ENCODE measurements at regions not wholly inside any gene's neighbourhood (a gene's known extent, or its start where the extent isn't known, plus 50 kb on each side); places are given as distances from the start of the nearest gene placed in this dataset.
A peak's percentile ranks its signal among the peaks of the same experiment; 100 is the strongest.
"Not testable (repeated sequence)": the region's sequence is repeated elsewhere in the genome, so short reads cannot be mapped to it uniquely, and the experiment has no call there.

GRCh38 chr10:121675344-121675743, 77.1 kb upstream of the FGFR2 start:
- Mint-ChIP-seq H3K4me1 (peaks cover under 1% of the 10 kb centered on the region), H3K36me3 (ENCODE audit: low read depth) (no peaks in the 10 kb centered on the region), H3K27me3 (ENCODE audit: low read depth) (peaks cover 71% of the 10 kb centered on the region), H3K27ac (no peak overlapping the region), H3K9me3 (peaks cover 28% of the 10 kb centered on the region), H3K4me3 (no peak overlapping the region)
- no peak for TF ChIP-seq CTCF (IDR thresholded peaks at IDR 0.05; ENCODE audit: unreplicated experiment in 3 of 3)

GRCh38 chr10:121674885-121675284, 76.6 kb upstream of the FGFR2 start:
- H3K4me3 Mint-ChIP-seq: no peak overlapping the region
- peaks cover 70% of the 10 kb centered on the region for H3K27me3 Mint-ChIP-seq (ENCODE audit: low read depth)
- no peaks in the 10 kb centered on the region for H3K36me3 Mint-ChIP-seq (ENCODE audit: low read depth)
- H3K9me3 Mint-ChIP-seq: peaks cover 27% of the 10 kb centered on the region
- H3K4me1 Mint-ChIP-seq: no peaks in the 10 kb centered on the region
- no peak for TF ChIP-seq CTCF (IDR thresholded peaks at IDR 0.05; ENCODE audit: unreplicated experiment in 3 of 3)
- no peak overlapping the region for H3K27ac Mint-ChIP-seq

- no peak overlapping the region for H3K4me3 Mint-ChIP-seq
Observed at GRCh38 chr10:121672733-121673132, 74.5 kb upstream of the FGFR2 start.

GRCh38 chr10:121669840-121670239, 71.6 kb upstream of the FGFR2 start:
- H3K9me3 Mint-ChIP-seq: peaks cover 13% of the 10 kb centered on the region
- peaks cover 26% of the 10 kb centered on the region for H3K4me1 Mint-ChIP-seq
- peaks cover 42% of the 10 kb centered on the region for H3K27me3 Mint-ChIP-seq (ENCODE audit: low read depth)
- H3K36me3 Mint-ChIP-seq (ENCODE audit: low read depth); H3K4me3 Mint-ChIP-seq: not testable (repeated sequence)
- peak overlapping the region in 1 of 3 experiments; percentile 84 for H3K27ac Mint-ChIP-seq

More at GRCh38 chr10:121672733-121673132, 74.5 kb upstream of the FGFR2 start:
- H3K36me3 Mint-ChIP-seq (ENCODE audit: low read depth): no peaks in the 10 kb centered on the region
- TF ChIP-seq CTCF (IDR thresholded peaks at IDR 0.05; ENCODE audit: unreplicated experiment in 3 of 3): no peak
- H3K4me1 Mint-ChIP-seq: peaks cover 20% of the 10 kb centered on the region
- peaks cover 62% of the 10 kb centered on the region for H3K27me3 Mint-ChIP-seq (ENCODE audit: low read depth)
- H3K27ac Mint-ChIP-seq: no peak overlapping the region
- peaks cover 17% of the 10 kb centered on the region for H3K9me3 Mint-ChIP-seq

GRCh38 chr10:121669028-121669374, 70.8 kb upstream of the FGFR2 start:
- Mint-ChIP-seq H3K36me3 (ENCODE audit: low read depth) (no peaks in the 10 kb centered on the region), H3K27ac (peak overlapping the region; percentile 84 to 92 (median 86)), H3K4me1 (peaks cover 26% of the 10 kb centered on the region), H3K9me3 (peaks cover 12% of the 10 kb centered on the region), H3K4me3 (peak overlapping the region in 2 of 3 experiments; percentile 7), H3K27me3 (ENCODE audit: low read depth) (peaks cover 34% of the 10 kb centered on the region)
- TF ChIP-seq CTCF (IDR thresholded peaks at IDR 0.05; ENCODE audit: unreplicated experiment in 3 of 3): no peak

- Mint-ChIP-seq H3K27me3 (ENCODE audit: low read depth) (peaks cover 33% of the 10 kb centered on the region), H3K4me3 (peak overlapping the region; percentile 4 to 7 (median 7)), H3K4me1 (peaks cover 26% of the 10 kb centered on the region), H3K9me3 (peaks cover 12% of the 10 kb centered on the region), H3K27ac (peak overlapping the region; percentile 84 to 92 (median 86)), H3K36me3 (ENCODE audit: low read depth) (no peaks in the 10 kb centered on the region)
- no peak for TF ChIP-seq CTCF (IDR thresholded peaks at IDR 0.05; ENCODE audit: unreplicated experiment in 3 of 3)
Observed at GRCh38 chr10:121668314-121669027, 70.2 kb upstream of the FGFR2 start.

Measured in nephron (organoid).